ENCODE measurements at regions not wholly inside any gene's neighbourhood (a gene's known extent, or its start where the extent isn't known, plus 50 kb on each side); places are given as distances from the start of the nearest gene placed in this dataset.

GRCh38 chr16:85549766-85550421 is 63.2 kb upstream of the GSE1 start:
- no peak overlapping the region for H3K4me3 ChIP-seq (ENCODE audit: low read depth, low read length)
- in situ Hi-C loops (cut with HindIII; ENCODE audit: low sequenced_read_pairs), result no loop called here
- DNase-seq (ENCODE audit: low read depth), result no peak
- no peak for TF ChIP-seq CTCF (IDR thresholded peaks at IDR 0.05; ENCODE audit: low read depth, low read length, missing control alignments)

GRCh38 chr16:85550422-85550864 is 62.7 kb upstream of the GSE1 start:
- DNase-seq (ENCODE audit: low read depth), result no peak
- peak; percentile 26 for TF ChIP-seq CTCF (IDR thresholded peaks at IDR 0.05; ENCODE audit: low read depth, low read length, missing control alignments)
- no peak overlapping the region for H3K4me3 ChIP-seq (ENCODE audit: low read depth, low read length)
- in situ Hi-C loops (cut with HindIII; ENCODE audit: low sequenced_read_pairs), result no loop called here

- no peak for DNase-seq (ENCODE audit: low read depth)
- TF ChIP-seq CTCF (IDR thresholded peaks at IDR 0.05; ENCODE audit: low read depth, low read length, missing control alignments), result peak; percentile 1
- H3K4me3 ChIP-seq (ENCODE audit: low read depth, low read length), result no peak overlapping the region
- in situ Hi-C loops (cut with HindIII; ENCODE audit: low sequenced_read_pairs), result no loop called here
Observed at GRCh38 chr16:85550953-85551924, 61.9 kb upstream of the GSE1 start.

GRCh38 chr16:85552980-85553435 is 60.1 kb upstream of the GSE1 start:
- no peak for TF ChIP-seq CTCF (IDR thresholded peaks at IDR 0.05; ENCODE audit: low read depth, low read length, missing control alignments)
- in situ Hi-C loops (cut with HindIII; ENCODE audit: low sequenced_read_pairs), result no loop called here
- DNase-seq (ENCODE audit: low read depth), result no peak
- H3K4me3 ChIP-seq (ENCODE audit: low read depth, low read length), result peak overlapping the region; percentile 59

- no peak for TF ChIP-seq CTCF (IDR thresholded peaks at IDR 0.05; ENCODE audit: low read depth, low read length, missing control alignments)
- in situ Hi-C loops (cut with HindIII; ENCODE audit: low sequenced_read_pairs), result no loop called here
- no peak for DNase-seq (ENCODE audit: low read depth)
- H3K4me3 ChIP-seq (ENCODE audit: low read depth, low read length), result peak overlapping the region; percentile 59
Observed at GRCh38 chr16:85553436-85554113, 59.5 kb upstream of the GSE1 start.
